ENCODE measurements at regions not wholly inside any gene's neighbourhood (a gene's known extent, or its start where the extent isn't known, plus 50 kb on each side); places are given as distances from the start of the nearest gene placed in this dataset.

- CTCF ChIA-PET: no interaction called here
- no peaks in the 10 kb centered on the region for H3K27me3 Mint-ChIP-seq (ENCODE audit: unreplicated experiment)
- intact Hi-C loops (cut with micrococcal nuclease; ENCODE audit: unreplicated experiment): no loop called here
- no peak for DNase-seq
- H3K4me3 Mint-ChIP-seq (ENCODE audit: low read depth, unreplicated experiment): no peak overlapping the region
- no peaks in the 10 kb centered on the region for H3K4me1 Mint-ChIP-seq (ENCODE audit: low read depth, unreplicated experiment)
- no peaks in the 10 kb centered on the region for H3K36me3 Mint-ChIP-seq (ENCODE audit: insufficient read depth, unreplicated experiment)
- no peak for TF ChIP-seq CTCF (IDR thresholded peaks at IDR 0.05; ENCODE audit: unreplicated experiment)
- H3K27ac Mint-ChIP-seq (ENCODE audit: unreplicated experiment): no peak overlapping the region
- BruUV-seq (replicated peaks): no TSS peak
- peaks cover 6% of the 10 kb centered on the region for H3K9me3 Mint-ChIP-seq (ENCODE audit: low read depth, unreplicated experiment)
Measured at GRCh38 chr9:80465556-80465955, 893.8 kb downstream of the TLE4 start.

GRCh38 chr9:80449513-80449912 lies 877.7 kb downstream of the TLE4 start:
- no TSS peak for BruUV-seq (replicated peaks)
- DNase-seq: no peak
- CTCF ChIA-PET: no interaction called here

GRCh38 chr9:80448996-80449395 lies 877.2 kb downstream of the TLE4 start:
- CTCF ChIA-PET: no interaction called here
- Mint-ChIP-seq H3K4me3 (ENCODE audit: low read depth, unreplicated experiment) (no peak overlapping the region), H3K4me1 (ENCODE audit: low read depth, unreplicated experiment) (no peaks in the 10 kb centered on the region), H3K9me3 (ENCODE audit: low read depth, unreplicated experiment) (peaks cover 6% of the 10 kb centered on the region), H3K27me3 (ENCODE audit: unreplicated experiment) (no peaks in the 10 kb centered on the region), H3K36me3 (ENCODE audit: insufficient read depth, unreplicated experiment) (no peaks in the 10 kb centered on the region), H3K27ac (ENCODE audit: unreplicated experiment) (no peak overlapping the region)
- TF ChIP-seq CTCF (IDR thresholded peaks at IDR 0.05; ENCODE audit: unreplicated experiment): no peak
- no peak for DNase-seq
- intact Hi-C loops (cut with micrococcal nuclease; ENCODE audit: unreplicated experiment): no loop called here
- BruUV-seq (replicated peaks): no TSS peak

More at GRCh38 chr9:80449513-80449912, 877.7 kb downstream of the TLE4 start:
- H3K27me3 Mint-ChIP-seq (ENCODE audit: unreplicated experiment): no peaks in the 10 kb centered on the region
- no peak overlapping the region for H3K4me3 Mint-ChIP-seq (ENCODE audit: low read depth, unreplicated experiment)
- H3K36me3 Mint-ChIP-seq (ENCODE audit: insufficient read depth, unreplicated experiment): no peaks in the 10 kb centered on the region
- H3K4me1 Mint-ChIP-seq (ENCODE audit: low read depth, unreplicated experiment): no peaks in the 10 kb centered on the region
- no peak overlapping the region for H3K27ac Mint-ChIP-seq (ENCODE audit: unreplicated experiment)
- intact Hi-C loops (cut with micrococcal nuclease; ENCODE audit: unreplicated experiment): no loop called here
- H3K9me3 Mint-ChIP-seq (ENCODE audit: low read depth, unreplicated experiment): peaks cover 6% of the 10 kb centered on the region
- TF ChIP-seq CTCF (IDR thresholded peaks at IDR 0.05; ENCODE audit: unreplicated experiment): no peak

- CTCF ChIA-PET: no interaction called here
- intact Hi-C loops (cut with micrococcal nuclease; ENCODE audit: unreplicated experiment): no loop called here
- Mint-ChIP-seq H3K4me1 (ENCODE audit: low read depth, unreplicated experiment) (no peaks in the 10 kb centered on the region), H3K36me3 (ENCODE audit: insufficient read depth, unreplicated experiment) (no peaks in the 10 kb centered on the region), H3K4me3 (ENCODE audit: low read depth, unreplicated experiment) (no peak overlapping the region), H3K27ac (ENCODE audit: unreplicated experiment) (no peak overlapping the region), H3K27me3 (ENCODE audit: unreplicated experiment) (no peaks in the 10 kb centered on the region), H3K9me3 (ENCODE audit: low read depth, unreplicated experiment) (peaks cover 6% of the 10 kb centered on the region)
- no TSS peak for BruUV-seq (replicated peaks)
- no peak for DNase-seq
- TF ChIP-seq CTCF (IDR thresholded peaks at IDR 0.05; ENCODE audit: unreplicated experiment): no peak
Measured at GRCh38 chr9:80447876-80448275, 876.1 kb downstream of the TLE4 start.

- BruUV-seq (replicated peaks): no TSS peak
- peaks cover 2% of the 10 kb centered on the region for H3K9me3 Mint-ChIP-seq (ENCODE audit: low read depth, unreplicated experiment)
- H3K4me1 Mint-ChIP-seq (ENCODE audit: low read depth, unreplicated experiment): no peaks in the 10 kb centered on the region
- H3K4me3 Mint-ChIP-seq (ENCODE audit: low read depth, unreplicated experiment): no peak overlapping the region
- H3K36me3 Mint-ChIP-seq (ENCODE audit: insufficient read depth, unreplicated experiment): no peaks in the 10 kb centered on the region
- intact Hi-C loops (cut with micrococcal nuclease; ENCODE audit: unreplicated experiment): no loop called here
- H3K27ac Mint-ChIP-seq (ENCODE audit: unreplicated experiment): no peak overlapping the region
- DNase-seq: no peak
- CTCF ChIA-PET: no interaction called here
- TF ChIP-seq CTCF (IDR thresholded peaks at IDR 0.05; ENCODE audit: unreplicated experiment): no peak
- no peaks in the 10 kb centered on the region for H3K27me3 Mint-ChIP-seq (ENCODE audit: unreplicated experiment)
Measured at GRCh38 chr9:80440724-80441123, 869.0 kb downstream of the TLE4 start.
